HG03039 (cell line): ENCODE measurements at regions not wholly inside any gene's neighbourhood (a gene's known extent, or its start where the extent isn't known, plus 50 kb on each side); places are given as distances from the start of the nearest gene placed in this dataset.

Source experiments
- ATAC-seq: cut with Tn5 transposase; IDR thresholded peaks from one replicate; pipeline ENCODE4 v1.9.1; 2021; ENCODE audit warnings: mild to moderate bottlenecking, moderate library complexity; ENCODE audit not compliant: unreplicated experiment

GRCh38 chr19:27657271-27658051, 1555.5 kb downstream of the UQCRFS1 start:
- ATAC-seq, result no peak

GRCh38 chr19:27654266-27654990, 1558.5 kb downstream of the UQCRFS1 start:
- no peak for ATAC-seq

- ATAC-seq, result no peak
Measured at GRCh38 chr19:27652796-27653195, 1560.2 kb downstream of the UQCRFS1 start.

- no peak for ATAC-seq
Measured at GRCh38 chr19:27652281-27652680, 1560.7 kb downstream of the UQCRFS1 start.

GRCh38 chr19:27647423-27647822, 1565.5 kb downstream of the UQCRFS1 start:
- no peak for ATAC-seq

- no peak for ATAC-seq
Measured at GRCh38 chr19:27635401-27635800, 1577.5 kb downstream of the UQCRFS1 start.

GRCh38 chr19:27618006-27618405, 1594.9 kb downstream of the UQCRFS1 start:
- ATAC-seq, result no peak

- no peak for ATAC-seq
Measured at GRCh38 chr19:27580906-27581305, 1632.0 kb downstream of the UQCRFS1 start.
